IMR-90 (cell line): ENCODE measurements at regions not wholly inside any gene's neighbourhood (a gene's known extent, or its start where the extent isn't known, plus 50 kb on each side); places are given as distances from the start of the nearest gene placed in this dataset.

ENCODE experiments used
- ATAC-seq: fragments of 200-7000 bp; cut with Tn5 transposase; 2 replicates; pipeline ENCODE4 v1.9.1; 2020; ENCODE audit warnings: low read depth, mild to moderate bottlenecking, moderate library complexity
- BruUV-seq: library from RNA; stranded (reverse); fragments of 400-500 nt; replicated peaks from 2 replicates; lab custom pipeline; 2021; lab: Mats Ljungman, UMichigan
- CTCF ChIA-PET: fragments of 300-600 bp; formaldehyde crosslinking; extraction: SDS; loops from one replicate; lab custom pipeline; 2021; ENCODE audit warnings: antibody characterized with exemption; lab: Yijun Ruan, JAX
- POLR2A ChIA-PET: fragments of 300-600 bp; sonication (Branson Sonifier 250); formaldehyde crosslinking; loops from one replicate; lab custom pipeline; 2022; ENCODE audit warnings: antibody characterized with exemption; ENCODE audit not compliant: unreplicated experiment; lab: Charles Lee
- DNase-seq: peaks from one replicate; pipeline ENCODE4 v3.0.0; 2013
- H2AFZ ChIP-seq: replicated peaks from 2 replicates; pipeline ENCODE3; 2013; ENCODE audit warnings: low read length, mild to moderate bottlenecking; ENCODE audit not compliant: poor library complexity
- H2AK5ac ChIP-seq: 2 replicates; pipeline ENCODE4 v1.6.1; 2013; ENCODE audit warnings: low read depth, low read length, inconsistent platforms
- H2AK9ac ChIP-seq: replicated peaks from 2 replicates; pipeline ENCODE3; 2013; ENCODE audit warnings: mild to moderate bottlenecking, low read depth, low read length, moderate library complexity; ENCODE audit not compliant: poor library complexity
- H2BK120ac ChIP-seq: 2 replicates; pipeline ENCODE4 v1.6.1; 2013; ENCODE audit warnings: low read depth, low read length, inconsistent platforms
- H2BK15ac ChIP-seq: 3 replicates; pipeline ENCODE4 v1.6.1; 2013; ENCODE audit warnings: low read depth, low read length, inconsistent platforms
- H2BK20ac ChIP-seq: 2 replicates; pipeline ENCODE4 v1.6.1; 2013; ENCODE audit warnings: low read depth, mild to moderate bottlenecking, inconsistent platforms, low read length, moderate library complexity
- H2BK5ac ChIP-seq: 2 replicates; pipeline ENCODE4 v1.6.1; 2013; ENCODE audit warnings: mild to moderate bottlenecking, low read depth, low read length, inconsistent platforms; ENCODE audit not compliant: poor library complexity, severe bottlenecking
- H3K14ac ChIP-seq: replicated peaks from 2 replicates; pipeline ENCODE4 v1.6.1; 2013; ENCODE audit warnings: low read depth, low read length, inconsistent platforms
- H3K18ac ChIP-seq: 2 replicates; pipeline ENCODE4 v1.6.1; 2013; ENCODE audit warnings: low read depth, low read length, control low read depth
- H3K23ac ChIP-seq: 2 replicates; pipeline ENCODE4 v1.6.1; 2013; ENCODE audit warnings: low read depth, low read length, inconsistent platforms
- H3K27ac ChIP-seq: 2 replicates; pipeline ENCODE4 v1.5.1; 2013; ENCODE audit warnings: mild to moderate bottlenecking, control low read depth, low read length; ENCODE audit not compliant: insufficient read depth
- H3K27me3 ChIP-seq: 2 replicates; pipeline ENCODE4 v1.6.1; 2013; ENCODE audit warnings: low read length; ENCODE audit not compliant: control insufficient read depth, insufficient read depth
- H3K36me3 ChIP-seq: 2 replicates; pipeline ENCODE4 v1.6.1; 2013; ENCODE audit warnings: low read length, mixed read lengths; ENCODE audit not compliant: control insufficient read depth, insufficient read depth
- H3K4ac ChIP-seq: 2 replicates; pipeline ENCODE4 v1.6.1; 2013; ENCODE audit warnings: low read depth, low read length, inconsistent platforms
- H3K4me1 ChIP-seq: 2 replicates; pipeline ENCODE4 v1.6.1; 2013; ENCODE audit warnings: low read length, mixed read lengths; ENCODE audit not compliant: control insufficient read depth, insufficient read depth
- H3K4me2 ChIP-seq: 2 replicates; pipeline ENCODE4 v1.6.1; 2013; ENCODE audit warnings: low read depth, mild to moderate bottlenecking, control low read depth, low read length, moderate library complexity
- H3K4me3 ChIP-seq: 2 replicates; pipeline ENCODE4 v1.5.1; 2013; ENCODE audit warnings: low read depth, mild to moderate bottlenecking, control low read depth, low read length, moderate library complexity; ENCODE audit not compliant: insufficient read depth
- H3K56ac ChIP-seq: 2 replicates; pipeline ENCODE4 v1.6.1; 2013; ENCODE audit warnings: low read length, inconsistent platforms; ENCODE audit not compliant: insufficient read depth; ENCODE audit errors: extremely low read depth
- H3K79me1 ChIP-seq, 2 experiments: 2 replicates each; pipeline ENCODE4 v1.6.1; 2013; ENCODE audit warnings: low read length in 2 of 2, inconsistent platforms in 1 of 2, low read depth in 1 of 2
- H3K9ac ChIP-seq: 2 replicates; pipeline ENCODE4 v1.6.1; 2013; ENCODE audit warnings: low read depth, low read length, control low read depth
- H3K9me1 ChIP-seq: 2 replicates; pipeline ENCODE4 v1.6.1; 2013; ENCODE audit warnings: low read length, inconsistent platforms; ENCODE audit not compliant: insufficient read depth
- H3K9me3 ChIP-seq: 2 replicates; pipeline ENCODE4 v1.6.1; 2013; ENCODE audit warnings: low read length; ENCODE audit not compliant: control insufficient read depth, insufficient read depth
- H4K20me1 ChIP-seq: 2 replicates; pipeline ENCODE4 v1.6.1; 2013; ENCODE audit warnings: low read length, inconsistent platforms; ENCODE audit not compliant: insufficient read depth
- H4K5ac ChIP-seq: 2 replicates; pipeline ENCODE4 v1.6.1; 2013; ENCODE audit warnings: mild to moderate bottlenecking, low read depth, low read length, control low read depth
- H4K8ac ChIP-seq, 2 experiments: 2 replicates each; pipeline ENCODE4 v1.6.1; 2013; ENCODE audit warnings: low read depth in 2 of 2, low read length in 2 of 2, control low read depth in 1 of 2, inconsistent platforms in 1 of 2
- H4K91ac ChIP-seq: 2 replicates; pipeline ENCODE4 v1.6.1; 2013; ENCODE audit warnings: low read depth, low read length, inconsistent platforms; ENCODE audit not compliant: insufficient read depth
- CEBPB ChIP-seq: IDR thresholded peaks from 2 replicates; pipeline ENCODE4 v1.6.1; 2012; ENCODE audit warnings: low read depth, low read length, improper control_type of control experiment
- NFE2L2 ChIP-seq: fragments of 150-350 bp; IDR thresholded peaks from 2 replicates; pipeline ENCODE4 v1.6.1; 2016; ENCODE audit warnings: low read depth, mild to moderate bottlenecking, low read length
- RFX5 ChIP-seq: IDR thresholded peaks from 2 replicates; pipeline ENCODE4 v1.8.0; 2012; ENCODE audit warnings: low read depth, mild to moderate bottlenecking, low read length, moderate library complexity
- WGBS, 2 experiments: methylation state at CpG; one replicate each; pipeline versions ENCODE4 v1.1.5 to v1.1.7; 2013; ENCODE audit warnings: missing lambda C conversion rate in 2 of 2; ENCODE audit not compliant: insufficient read length in 1 of 2; ENCODE audit errors: extremely low coverage in 2 of 2; 5-methylcytosine and 5-hydroxymethylcytosine counted together
- dilution Hi-C: fragments of 300-500 bp; cut with HindIII; formaldehyde crosslinking; loops from one replicate; pipeline ENCODE4 v1.14.3; 2018; ENCODE audit warnings: low sequenced_read_pairs; ENCODE audit not compliant: unreplicated experiment
- in situ Hi-C: fragments of 300-500 bp; cut with MboI; formaldehyde crosslinking; loops from 3 replicates; pipeline ENCODE4 v1.14.3; 2019; ENCODE audit warnings: low sequenced_read_pairs, inconsistent platforms, mixed read lengths
- intact Hi-C: fragments of 100-400 bp; cut with micrococcal nuclease; formaldehyde crosslinking; loops from 2 replicates; pipeline ENCODE4 v1.10.0; 2022

- no peaks in the 10 kb centered on the region for H3K9me1 ChIP-seq
- H3K4ac ChIP-seq = no peak overlapping the region
- no peak overlapping the region for H2AK9ac ChIP-seq
- H3K4me3 ChIP-seq = no peak overlapping the region
- CTCF ChIA-PET = no interaction called here
- dilution Hi-C loops (no loop called here), intact Hi-C loops (no loop called here), in situ Hi-C loops (no loop called here)
- DNase-seq (no peak), ATAC-seq (no peak)
- H2BK120ac ChIP-seq = no peak overlapping the region
- H3K27me3 ChIP-seq = peaks cover 34% of the 10 kb centered on the region
- no peaks in the 10 kb centered on the region for H4K20me1 ChIP-seq
- no peak overlapping the region for H2AK5ac ChIP-seq
- H3K18ac ChIP-seq = no peak overlapping the region
- no peak overlapping the region for H3K23ac ChIP-seq
- no peak overlapping the region for H4K5ac ChIP-seq
- no peak overlapping the region for H4K8ac ChIP-seq
- H3K56ac ChIP-seq = no peak overlapping the region
- no peak overlapping the region for H2BK5ac ChIP-seq
- H4K91ac ChIP-seq = no peak overlapping the region
- H3K4me2 ChIP-seq = no peak overlapping the region
- no peaks in the 10 kb centered on the region for H3K36me3 ChIP-seq
- no peaks in the 10 kb centered on the region for H3K4me1 ChIP-seq
- no TSS peak for BruUV-seq
- H2BK15ac ChIP-seq = no peak overlapping the region
- H3K9ac ChIP-seq = no peak overlapping the region
- no peaks in the 10 kb centered on the region for H3K79me1 ChIP-seq
- TF ChIP-seq NFE2L2 = no peak
- TF ChIP-seq CEBPB = no peak
- TF ChIP-seq RFX5 = no peak
- H3K14ac ChIP-seq = no peak overlapping the region
- H2AFZ ChIP-seq = no peak overlapping the region
- POLR2A ChIA-PET = no interaction called here
- H2BK20ac ChIP-seq = no peak overlapping the region
- H3K9me3 ChIP-seq = peaks cover 5% of the 10 kb centered on the region
- WGBS, 2 experiments = 80% methylated on average over 1 of the region's 3 CpGs; no CpG with 5 or more reads in 1 of the 2 experiments
- no peak overlapping the region for H3K27ac ChIP-seq
Measured at GRCh38 chr2:41948397-41948763, 99.4 kb upstream of the PKDCC start.
